Endodermal cell (in vitro differentiated cells): ENCODE measurements at regions not wholly inside any gene's neighbourhood (a gene's known extent, or its start where the extent isn't known, plus 50 kb on each side); places are given as distances from the start of the nearest gene placed in this dataset.
A peak's percentile ranks its signal among the peaks of the same experiment; 100 is the strongest.

Experiments
- DNase-seq: peaks from one replicate; pipeline ENCODE4 v3.0.0-alpha.2; 2017
- H3K27ac ChIP-seq: 2 replicates; pipeline ENCODE4 v1.5.1; 2013; ENCODE audit warnings: mild to moderate bottlenecking, low read depth, low read length, moderate library complexity
- H3K27me3 ChIP-seq: 2 replicates; pipeline ENCODE4 v1.6.1; 2013; ENCODE audit warnings: mild to moderate bottlenecking, low read length, moderate library complexity; ENCODE audit not compliant: insufficient read depth, control insufficient read depth, poor library complexity, severe bottlenecking
- H3K36me3 ChIP-seq: 2 replicates; pipeline ENCODE4 v1.7.0; 2013; ENCODE audit warnings: mild to moderate bottlenecking, low read length, moderate library complexity; ENCODE audit not compliant: control insufficient read depth, insufficient read depth
- H3K4me1 ChIP-seq: one replicate; pipeline ENCODE4 v1.7.0; 2013; ENCODE audit warnings: low read length; ENCODE audit not compliant: control insufficient read depth, insufficient read depth
- H3K4me3 ChIP-seq: 2 replicates; pipeline ENCODE4 v1.5.1; 2013; ENCODE audit warnings: mild to moderate bottlenecking, low read length, moderate library complexity
- H3K9ac ChIP-seq: 2 replicates; pipeline ENCODE4 v1.6.1; 2013; ENCODE audit warnings: mild to moderate bottlenecking, low read length, moderate library complexity; ENCODE audit not compliant: poor library complexity, severe bottlenecking; ENCODE audit errors: extremely low read depth
- H3K9me3 ChIP-seq: 2 replicates; pipeline ENCODE4 v1.6.1; 2013; ENCODE audit warnings: mild to moderate bottlenecking, low read length, moderate library complexity; ENCODE audit not compliant: control insufficient read depth
- H3K27ac Mint-ChIP-seq: 2 replicates; pipeline ENCODE4 v1.8.0; 2020; ENCODE audit warnings: mixed read lengths
- H3K27me3 Mint-ChIP-seq: 2 replicates; pipeline ENCODE4 v1.8.0; 2021; ENCODE audit warnings: mild to moderate bottlenecking, mixed read lengths; ENCODE audit not compliant: insufficient read depth
- H3K36me3 Mint-ChIP-seq: 2 replicates; pipeline ENCODE4 v1.8.0; 2020; ENCODE audit warnings: low read depth, mixed read lengths
- H3K4me1 Mint-ChIP-seq: 2 replicates; pipeline ENCODE4 v1.8.0; 2020; ENCODE audit warnings: mixed read lengths
- H3K4me3 Mint-ChIP-seq: 2 replicates; pipeline ENCODE4 v1.8.0; 2020; ENCODE audit warnings: mild to moderate bottlenecking, moderate library complexity, mixed read lengths
- H3K9me3 Mint-ChIP-seq: 2 replicates; pipeline ENCODE4 v1.8.0; 2020; ENCODE audit warnings: mild to moderate bottlenecking, mixed read lengths
- CTCF ChIP-seq: fragments of 200-600 bp; sonication (generic); conservative IDR thresholded peaks from 2 replicates; pipeline ENCODE4 v1.5.0; 2021; ENCODE audit warnings: antibody characterized with exemption, mild to moderate bottlenecking
- WGBS, 2 experiments: methylation state at CpG; one replicate each; pipeline versions ENCODE4 v1.1.5 to v1.1.7; 2013; ENCODE audit warnings: missing lambda C conversion rate in 2 of 2, mixed read lengths in 1 of 2; ENCODE audit not compliant: insufficient coverage in 1 of 2, insufficient read length in 1 of 2; 5-methylcytosine and 5-hydroxymethylcytosine counted together

GRCh38 chr10:3002304-3002703 is 65.0 kb upstream of the PFKP start:
- H3K27ac Mint-ChIP-seq = no peak overlapping the region
- no peak for DNase-seq
- H3K27ac ChIP-seq = no peak overlapping the region
- H3K9ac ChIP-seq = no peak overlapping the region
- H3K4me1 Mint-ChIP-seq = peaks cover 8% of the 10 kb centered on the region
- no peaks in the 10 kb centered on the region for H3K4me1 ChIP-seq
- no peak for TF ChIP-seq CTCF
- no peak overlapping the region for H3K4me3 Mint-ChIP-seq
- H3K36me3 Mint-ChIP-seq = peaks cover 10% of the 10 kb centered on the region
- 100% methylated on average over 1 of the region's 2 CpGs; no CpG with 5 or more reads in 1 of the 2 experiments for WGBS, 2 experiments
- peaks cover 11% of the 10 kb centered on the region for H3K9me3 ChIP-seq
- no peaks in the 10 kb centered on the region for H3K36me3 ChIP-seq
- no peak overlapping the region for H3K4me3 ChIP-seq
- peaks cover 29% of the 10 kb centered on the region for H3K9me3 Mint-ChIP-seq
- no peaks in the 10 kb centered on the region for H3K27me3 ChIP-seq
- H3K27me3 Mint-ChIP-seq = no peaks in the 10 kb centered on the region

- TF ChIP-seq CTCF = no peak
- Mint-ChIP-seq H3K27me3 (no peaks in the 10 kb centered on the region), H3K4me1 (peaks cover 8% of the 10 kb centered on the region), H3K27ac (no peak overlapping the region), H3K36me3 (peaks cover 10% of the 10 kb centered on the region), H3K4me3 (no peak overlapping the region), H3K9me3 (peaks cover 48% of the 10 kb centered on the region)
- Histone ChIP-seq H3K9me3 (peaks cover 11% of the 10 kb centered on the region), H3K4me3 (peak overlapping the region; percentile 61), H3K36me3 (no peaks in the 10 kb centered on the region), H3K4me1 (no peaks in the 10 kb centered on the region), H3K9ac (no peak overlapping the region), H3K27ac (no peak overlapping the region), H3K27me3 (no peaks in the 10 kb centered on the region)
- no peak for DNase-seq
- 80 to 86% methylated on average over 1 to 2 of the region's 2 CpGs for WGBS, 2 experiments
Observed at GRCh38 chr10:3000048-3000447, 67.3 kb upstream of the PFKP start.

- Mint-ChIP-seq H3K4me1 (peaks cover 2% of the 10 kb centered on the region), H3K27ac (no peak overlapping the region), H3K9me3 (peaks cover 34% of the 10 kb centered on the region), H3K27me3 (no peaks in the 10 kb centered on the region), H3K4me3 (no peak overlapping the region), H3K36me3 (peaks cover 6% of the 10 kb centered on the region)
- no peak for DNase-seq
- Histone ChIP-seq H3K9ac (no peak overlapping the region), H3K4me3 (no peak overlapping the region), H3K27me3 (no peaks in the 10 kb centered on the region), H3K9me3 (peaks cover 2% of the 10 kb centered on the region), H3K4me1 (no peaks in the 10 kb centered on the region), H3K36me3 (no peaks in the 10 kb centered on the region), H3K27ac (no peak overlapping the region)
- 91 to 97% methylated on average over 5 to 6 of the region's 7 CpGs for WGBS, 2 experiments
- TF ChIP-seq CTCF = no peak
Observed at GRCh38 chr10:2994221-2994961, 73.0 kb upstream of the PFKP start.
